ENCODE measurements at regions not wholly inside any gene's neighbourhood (a gene's known extent, or its start where the extent isn't known, plus 50 kb on each side); places are given as distances from the start of the nearest gene placed in this dataset.
A peak's percentile ranks its signal among the peaks of the same experiment; 100 is the strongest.
"Not testable (repeated sequence)": the region's sequence is repeated elsewhere in the genome, so short reads cannot be mapped to it uniquely, and the experiment has no call there.

GRCh38 chr7:79774150-79774549, 320.7 kb upstream of the MAGI2 start:
- TF ChIP-seq CTCF (conservative IDR thresholded peaks at IDR 0.05; ENCODE audit: low read length), result no peak
- no peak for TF ChIP-seq EZH2phosphoT487 (IDR thresholded peaks at IDR 0.05; ENCODE audit: borderline replicate concordance)
- H3K4me3 ChIP-seq (ENCODE audit: low read length, poor library complexity, severe bottlenecking), result no peak overlapping the region
- H3K36me3 ChIP-seq (ENCODE audit: insufficient read depth, low read length), result no peaks in the 10 kb centered on the region

GRCh38 chr7:79770970-79771369, 317.5 kb upstream of the MAGI2 start:
- H3K27me3 ChIP-seq (ENCODE audit: insufficient read depth, low read length, poor library complexity, severe bottlenecking), result no peaks in the 10 kb centered on the region
- H3K9ac ChIP-seq (ENCODE audit: low read depth, low read length, poor library complexity, severe bottlenecking), result no peak overlapping the region
- H4K20me1 ChIP-seq (ENCODE audit: insufficient read depth, low read length, poor library complexity, severe bottlenecking), result no peaks in the 10 kb centered on the region
- H3K4me2 ChIP-seq (ENCODE audit: low read depth, low read length, poor library complexity, severe bottlenecking), result no peak overlapping the region
- TF ChIP-seq CTCF (conservative IDR thresholded peaks at IDR 0.05; ENCODE audit: low read length) (no peak), EZH2phosphoT487 (IDR thresholded peaks at IDR 0.05; ENCODE audit: borderline replicate concordance) (no peak)
- no peaks in the 10 kb centered on the region for H3K9me2 ChIP-seq (replicated peaks; ENCODE audit: low read depth, low read length)
- H3K4me3 ChIP-seq (ENCODE audit: low read length, poor library complexity, severe bottlenecking), result no peak overlapping the region
- H3K79me2 ChIP-seq (ENCODE audit: insufficient read depth, low read length), result no peaks in the 10 kb centered on the region
- peaks cover 8% of the 10 kb centered on the region for H3K4me1 ChIP-seq (ENCODE audit: insufficient read depth, low read length, poor library complexity, severe bottlenecking)
- H3K36me3 ChIP-seq (ENCODE audit: insufficient read depth, low read length), result no peaks in the 10 kb centered on the region
- H3F3A ChIP-seq (ENCODE audit: low read depth), result no peaks in the 10 kb centered on the region
- no peak overlapping the region for H2AFZ ChIP-seq (ENCODE audit: low read length)
- no peaks in the 10 kb centered on the region for H3K9me3 ChIP-seq (ENCODE audit: insufficient read depth, low read depth, low read length)

More at GRCh38 chr7:79774150-79774549, 320.7 kb upstream of the MAGI2 start:
- peaks cover 8% of the 10 kb centered on the region for H3K4me1 ChIP-seq (ENCODE audit: insufficient read depth, low read length, poor library complexity, severe bottlenecking)
- H2AFZ ChIP-seq (ENCODE audit: low read length), result no peak overlapping the region
- H3F3A ChIP-seq (ENCODE audit: low read depth), result no peaks in the 10 kb centered on the region
- no peaks in the 10 kb centered on the region for H3K9me3 ChIP-seq (ENCODE audit: insufficient read depth, low read depth, low read length)
- H4K20me1 ChIP-seq (ENCODE audit: insufficient read depth, low read length, poor library complexity, severe bottlenecking), result no peaks in the 10 kb centered on the region
- no peak overlapping the region for H3K4me2 ChIP-seq (ENCODE audit: low read depth, low read length, poor library complexity, severe bottlenecking)
- H3K9ac ChIP-seq (ENCODE audit: low read depth, low read length, poor library complexity, severe bottlenecking), result no peak overlapping the region
- H3K27me3 ChIP-seq (ENCODE audit: insufficient read depth, low read length, poor library complexity, severe bottlenecking), result no peaks in the 10 kb centered on the region
- H3K9me2 ChIP-seq (replicated peaks; ENCODE audit: low read depth, low read length), result no peaks in the 10 kb centered on the region
- H3K79me2 ChIP-seq (ENCODE audit: insufficient read depth, low read length), result no peaks in the 10 kb centered on the region

GRCh38 chr7:79770063-79770462, 316.6 kb upstream of the MAGI2 start:
- Histone ChIP-seq H3K27me3 (ENCODE audit: insufficient read depth, low read length, poor library complexity, severe bottlenecking) (no peaks in the 10 kb centered on the region), H3K36me3 (ENCODE audit: insufficient read depth, low read length) (no peaks in the 10 kb centered on the region), H3K4me1 (ENCODE audit: insufficient read depth, low read length, poor library complexity, severe bottlenecking) (peaks cover 8% of the 10 kb centered on the region), H3K9me2 (replicated peaks; ENCODE audit: low read depth, low read length) (no peaks in the 10 kb centered on the region), H3F3A (ENCODE audit: low read depth) (no peaks in the 10 kb centered on the region), H3K79me2 (ENCODE audit: insufficient read depth, low read length) (no peaks in the 10 kb centered on the region), H3K9ac (ENCODE audit: low read depth, low read length, poor library complexity, severe bottlenecking) (no peak overlapping the region), H4K20me1 (ENCODE audit: insufficient read depth, low read length, poor library complexity, severe bottlenecking) (no peaks in the 10 kb centered on the region), H2AFZ (ENCODE audit: low read length) (peak overlapping the region; percentile 37; the same call in 1 of the 2 replicates), H3K9me3 (ENCODE audit: insufficient read depth, low read depth, low read length) (no peaks in the 10 kb centered on the region), H3K4me2 (ENCODE audit: low read depth, low read length, poor library complexity, severe bottlenecking) (no peak overlapping the region), H3K4me3 (ENCODE audit: low read length, poor library complexity, severe bottlenecking) (no peak overlapping the region)
- no peak for TF ChIP-seq CTCF (conservative IDR thresholded peaks at IDR 0.05; ENCODE audit: low read length)
- TF ChIP-seq EZH2phosphoT487 (IDR thresholded peaks at IDR 0.05; ENCODE audit: borderline replicate concordance), result no peak

GRCh38 chr7:79767876-79768560, 314.6 kb upstream of the MAGI2 start:
- H2AFZ ChIP-seq (ENCODE audit: low read length); H3K36me3 ChIP-seq (ENCODE audit: insufficient read depth, low read length); H3K9me3 ChIP-seq (ENCODE audit: insufficient read depth, low read depth, low read length); H3K4me3 ChIP-seq (ENCODE audit: low read length, poor library complexity, severe bottlenecking); H3K9me2 ChIP-seq (replicated peaks; ENCODE audit: low read depth, low read length); H3K9ac ChIP-seq (ENCODE audit: low read depth, low read length, poor library complexity, severe bottlenecking); H3K4me1 ChIP-seq (ENCODE audit: insufficient read depth, low read length, poor library complexity, severe bottlenecking); H4K20me1 ChIP-seq (ENCODE audit: insufficient read depth, low read length, poor library complexity, severe bottlenecking); H3K27me3 ChIP-seq (ENCODE audit: insufficient read depth, low read length, poor library complexity, severe bottlenecking); H3K79me2 ChIP-seq (ENCODE audit: insufficient read depth, low read length); H3F3A ChIP-seq (ENCODE audit: low read depth); H3K4me2 ChIP-seq (ENCODE audit: low read depth, low read length, poor library complexity, severe bottlenecking): not testable (repeated sequence)

GRCh38 chr7:79767192-79767591, 313.7 kb upstream of the MAGI2 start:
- not testable (repeated sequence) for H3K36me3 ChIP-seq (ENCODE audit: insufficient read depth, low read length); H3K9me3 ChIP-seq (ENCODE audit: insufficient read depth, low read depth, low read length); H3K79me2 ChIP-seq (ENCODE audit: insufficient read depth, low read length); H4K20me1 ChIP-seq (ENCODE audit: insufficient read depth, low read length, poor library complexity, severe bottlenecking); H3F3A ChIP-seq (ENCODE audit: low read depth); H3K9me2 ChIP-seq (replicated peaks; ENCODE audit: low read depth, low read length); H3K4me1 ChIP-seq (ENCODE audit: insufficient read depth, low read length, poor library complexity, severe bottlenecking); H3K9ac ChIP-seq (ENCODE audit: low read depth, low read length, poor library complexity, severe bottlenecking); H3K27me3 ChIP-seq (ENCODE audit: insufficient read depth, low read length, poor library complexity, severe bottlenecking)
- Histone ChIP-seq H3K4me3 (ENCODE audit: low read length, poor library complexity, severe bottlenecking) (peak overlapping the region; percentile 21), H2AFZ (ENCODE audit: low read length) (peak overlapping the region; percentile 57; the same call in 1 of the 2 replicates), H3K4me2 (ENCODE audit: low read depth, low read length, poor library complexity, severe bottlenecking) (peak overlapping the region; percentile 49)
